Neuronal stem cell (in vitro differentiated cells): ENCODE measurements at regions not wholly inside any gene's neighbourhood (a gene's known extent, or its start where the extent isn't known, plus 50 kb on each side); places are given as distances from the start of the nearest gene placed in this dataset.
A peak's percentile ranks its signal among the peaks of the same experiment; 100 is the strongest.

ENCODE experiments used
- DNase-seq: peaks from one replicate; pipeline ENCODE4 v3.0.0-alpha.2; 2013; ENCODE audit warnings: low spot score
- H2AFZ ChIP-seq: one replicate; pipeline ENCODE4 v1.6.1; 2013; ENCODE audit warnings: mild to moderate bottlenecking, low read length, inconsistent platforms
- H2AK5ac ChIP-seq: 2 replicates; pipeline ENCODE4 v1.6.1; 2013; ENCODE audit warnings: low read depth, mild to moderate bottlenecking, inconsistent platforms, low read length, moderate library complexity, mixed read lengths
- H2BK120ac ChIP-seq: 2 replicates; pipeline ENCODE4 v1.6.1; 2013; ENCODE audit warnings: low read depth, mild to moderate bottlenecking, inconsistent platforms, low read length, moderate library complexity, mixed read lengths
- H2BK12ac ChIP-seq: one replicate; pipeline ENCODE4 v1.6.1; 2013; ENCODE audit warnings: low read length, inconsistent platforms
- H2BK15ac ChIP-seq: 2 replicates; pipeline ENCODE4 v1.6.1; 2013; ENCODE audit warnings: mild to moderate bottlenecking, low read length, inconsistent platforms, mixed read lengths
- H2BK5ac ChIP-seq: one replicate; pipeline ENCODE4 v1.6.1; 2013; ENCODE audit warnings: inconsistent platforms, mild to moderate bottlenecking, low read length, moderate library complexity
- H3K14ac ChIP-seq: one replicate; pipeline ENCODE4 v1.6.1; 2013; ENCODE audit warnings: low read length, inconsistent platforms
- H3K18ac ChIP-seq: 2 replicates; pipeline ENCODE4 v1.6.1; 2013; ENCODE audit warnings: low read length, inconsistent platforms
- H3K23ac ChIP-seq: 2 replicates; pipeline ENCODE4 v1.6.1; 2013; ENCODE audit warnings: low read depth, mild to moderate bottlenecking, mixed read lengths, low read length, inconsistent platforms; ENCODE audit not compliant: poor library complexity
- H3K27ac ChIP-seq: replicated peaks from 3 replicates; pipeline ENCODE4 v1.5.1; 2013; ENCODE audit warnings: low read length, inconsistent platforms
- H3K27me3 ChIP-seq, 3 experiments: 2 replicates each; pipeline ENCODE4 v1.6.1; 2013; ENCODE audit warnings: low read length in 3 of 3, mild to moderate bottlenecking in 2 of 3, inconsistent platforms in 1 of 3, low read depth in 1 of 3, mixed read lengths in 1 of 3, moderate library complexity in 1 of 3; ENCODE audit not compliant: control insufficient read depth in 3 of 3, insufficient read depth in 3 of 3
- H3K36me3 ChIP-seq, 2 donors: replicated peaks in 1 of 2; 2 replicates each; pipeline ENCODE4 v1.6.1; 2013; ENCODE audit warnings: low read length in 2 of 2; ENCODE audit not compliant: control insufficient read depth in 2 of 2, insufficient read depth in 2 of 2
- H3K4ac ChIP-seq: 2 replicates; pipeline ENCODE4 v1.6.1; 2013; ENCODE audit warnings: inconsistent platforms, mild to moderate bottlenecking, low read length, moderate library complexity
- H3K4me1 ChIP-seq, 2 donors: 1 replicate in 1 of 2; 2 replicates in 1 of 2; pipeline ENCODE4 v1.6.1; 2013; ENCODE audit warnings: low read length in 2 of 2, low read depth in 1 of 2; ENCODE audit not compliant: control insufficient read depth in 2 of 2, insufficient read depth in 1 of 2
- H3K4me2 ChIP-seq: one replicate; pipeline ENCODE4 v1.6.1; 2013; ENCODE audit warnings: mild to moderate bottlenecking, low read length, inconsistent platforms; ENCODE audit not compliant: insufficient read depth, poor library complexity, severe bottlenecking
- H3K4me3 ChIP-seq, 2 donors: 2 replicates each; pipeline ENCODE4 v1.5.1; 2013; ENCODE audit warnings: low read length in 2 of 2, mild to moderate bottlenecking in 2 of 2, inconsistent platforms in 1 of 2, moderate library complexity in 1 of 2
- H3K79me1 ChIP-seq: one replicate; pipeline ENCODE4 v1.6.1; 2013; ENCODE audit warnings: low read depth, mild to moderate bottlenecking, inconsistent platforms, low read length, moderate library complexity
- H3K9ac ChIP-seq: one replicate; pipeline ENCODE4 v1.6.1; 2013; ENCODE audit warnings: mild to moderate bottlenecking, low read depth, low read length, inconsistent platforms; ENCODE audit not compliant: poor library complexity
- H3K9me3 ChIP-seq, 2 donors: replicated peaks in 1 of 2; 2 replicates each; pipeline versions ENCODE3 to v1.6.1; 2013; ENCODE audit warnings: low read length in 2 of 2, mild to moderate bottlenecking in 2 of 2, inconsistent platforms in 1 of 2, low read depth in 1 of 2, mixed read lengths in 1 of 2, moderate library complexity in 1 of 2; ENCODE audit not compliant: control insufficient read depth in 2 of 2, insufficient read depth in 1 of 2
- H4K8ac ChIP-seq: one replicate; pipeline ENCODE4 v1.6.1; 2013; ENCODE audit warnings: low read depth, mild to moderate bottlenecking, inconsistent platforms, low read length, moderate library complexity
- H4K91ac ChIP-seq: one replicate; pipeline ENCODE4 v1.6.1; 2013; ENCODE audit warnings: low read length, low read depth, mild to moderate bottlenecking, inconsistent platforms; ENCODE audit not compliant: poor library complexity
- WGBS, 2 donors: extraction: QIAGEN DNeasy Blood & Tissue Kit; methylation state at CpG; one replicate each; pipeline ENCODE4 v1.1.7; 2013; ENCODE audit warnings: missing lambda C conversion rate in 2 of 2, mixed read lengths in 1 of 2; ENCODE audit not compliant: insufficient read length in 2 of 2, insufficient replicate concordance in 1 of 2; ENCODE audit errors: extremely low coverage in 2 of 2; 5-methylcytosine and 5-hydroxymethylcytosine counted together

- H3K79me1 ChIP-seq, result no peaks in the 10 kb centered on the region
- H3K9me3 ChIP-seq, result no peaks in the 10 kb centered on the region
- H3K14ac ChIP-seq, result no peak overlapping the region
- no peak overlapping the region for H3K23ac ChIP-seq
- H3K4me2 ChIP-seq, result no peak overlapping the region
- no CpG with 5 or more reads among the region's 9 CpGs for WGBS, 2 donors
- peaks cover 0 to 9% of the 10 kb centered on the region in 2 donors for H3K4me1 ChIP-seq
- H4K91ac ChIP-seq, result no peak overlapping the region
- no peak for DNase-seq
- no peaks in the 10 kb centered on the region for H3K27me3 ChIP-seq
- no peaks in the 10 kb centered on the region for H3K36me3 ChIP-seq
- no peak overlapping the region for H2AK5ac ChIP-seq
- peak overlapping the region; percentile 37 for H2AFZ ChIP-seq
- no peak overlapping the region for H4K8ac ChIP-seq
- no peak overlapping the region for H3K4ac ChIP-seq
- no peak overlapping the region for H3K4me3 ChIP-seq
- no peak overlapping the region for H2BK12ac ChIP-seq
- no peak overlapping the region for H2BK15ac ChIP-seq
- no peak overlapping the region for H3K9ac ChIP-seq
- H3K27ac ChIP-seq, result no peak overlapping the region
- no peak overlapping the region for H2BK120ac ChIP-seq
- H3K18ac ChIP-seq, result no peak overlapping the region
- H2BK5ac ChIP-seq, result no peak overlapping the region
Observed at GRCh38 chr5:56735849-56736641, 79.3 kb upstream of the MAP3K1 start.

GRCh38 chr5:56734091-56734694 lies 81.2 kb upstream of the MAP3K1 start:
- no peak overlapping the region for H3K9ac ChIP-seq
- no peak overlapping the region for H2BK12ac ChIP-seq
- DNase-seq, result no peak
- no peak overlapping the region for H3K4me3 ChIP-seq
- no CpG with 5 or more reads among the region's 2 CpGs for WGBS, 2 donors
- H3K23ac ChIP-seq, result no peak overlapping the region
- no peaks in the 10 kb centered on the region for H3K27me3 ChIP-seq
- H3K36me3 ChIP-seq, result no peaks in the 10 kb centered on the region
- no peaks in the 10 kb centered on the region for H3K9me3 ChIP-seq
- no peak overlapping the region for H3K4ac ChIP-seq
- no peak overlapping the region for H3K18ac ChIP-seq
- peaks cover 0 to 9% of the 10 kb centered on the region in 2 donors for H3K4me1 ChIP-seq
- no peaks in the 10 kb centered on the region for H3K79me1 ChIP-seq
- H3K14ac ChIP-seq, result no peak overlapping the region
- no peak overlapping the region for H2BK5ac ChIP-seq
- no peak overlapping the region for H2BK15ac ChIP-seq
- no peak overlapping the region for H4K8ac ChIP-seq
- H2AK5ac ChIP-seq, result no peak overlapping the region
- H4K91ac ChIP-seq, result no peak overlapping the region
- H3K27ac ChIP-seq, result no peak overlapping the region
- H2AFZ ChIP-seq, result no peak overlapping the region
- H3K4me2 ChIP-seq, result no peak overlapping the region
- no peak overlapping the region for H2BK120ac ChIP-seq

- Histone ChIP-seq H3K18ac (no peak overlapping the region), H2BK15ac (no peak overlapping the region), H3K36me3 (no peaks in the 10 kb centered on the region), H3K4me3 (no peak overlapping the region), H3K14ac (no peak overlapping the region), H2BK12ac (no peak overlapping the region), H3K27ac (no peak overlapping the region), H2BK120ac (no peak overlapping the region), H4K8ac (no peak overlapping the region), H3K9ac (no peak overlapping the region), H3K4me1 (peaks cover 0 to 9% of the 10 kb centered on the region in 2 donors), H3K4ac (no peak overlapping the region), H2AFZ (no peak overlapping the region), H3K79me1 (no peaks in the 10 kb centered on the region), H3K27me3 (no peaks in the 10 kb centered on the region), H3K23ac (no peak overlapping the region), H4K91ac (no peak overlapping the region), H2AK5ac (no peak overlapping the region), H2BK5ac (no peak overlapping the region), H3K9me3 (no peaks in the 10 kb centered on the region), H3K4me2 (no peak overlapping the region)
- WGBS, 2 donors, result no CpG with 5 or more reads among the region's 4 CpGs
- DNase-seq, result no peak
Observed at GRCh38 chr5:56733580-56733979, 81.8 kb upstream of the MAP3K1 start.

GRCh38 chr5:56732121-56732520 lies 83.2 kb upstream of the MAP3K1 start:
- H2BK15ac ChIP-seq, result no peak overlapping the region
- WGBS, 2 donors, result no CpG with 5 or more reads among the region's 6 CpGs
- H3K14ac ChIP-seq, result no peak overlapping the region
- no peaks in the 10 kb centered on the region for H3K36me3 ChIP-seq
- no peaks in the 10 kb centered on the region for H3K27me3 ChIP-seq
- H3K4me3 ChIP-seq, result no peak overlapping the region
- H3K4me2 ChIP-seq, result no peak overlapping the region
- no peak for DNase-seq
- H3K79me1 ChIP-seq, result no peaks in the 10 kb centered on the region
- no peaks in the 10 kb centered on the region for H3K9me3 ChIP-seq
- peaks cover 0 to 9% of the 10 kb centered on the region in 2 donors for H3K4me1 ChIP-seq
- no peak overlapping the region for H3K23ac ChIP-seq
- no peak overlapping the region for H2AK5ac ChIP-seq
- no peak overlapping the region for H2BK120ac ChIP-seq
- H4K8ac ChIP-seq, result no peak overlapping the region
- no peak overlapping the region for H3K9ac ChIP-seq
- no peak overlapping the region for H4K91ac ChIP-seq
- H3K4ac ChIP-seq, result no peak overlapping the region
- H2BK12ac ChIP-seq, result no peak overlapping the region
- no peak overlapping the region for H3K18ac ChIP-seq
- H3K27ac ChIP-seq, result no peak overlapping the region
- no peak overlapping the region for H2BK5ac ChIP-seq
- no peak overlapping the region for H2AFZ ChIP-seq
